K562 (cell line): ENCODE measurements at regions not wholly inside any gene's neighbourhood (a gene's known extent, or its start where the extent isn't known, plus 50 kb on each side); places are given as distances from the start of the nearest gene placed in this dataset.

Source experiments
- ATAC-seq: fragments of 200-7000 bp; cut with Tn5 transposase; 3 replicates; pipeline ENCODE4 v1.9.1; 2020; ENCODE audit warnings: moderate library complexity
- BruUV-seq: library from RNA; stranded (reverse); fragments of 400-500 nt; replicated peaks from 2 replicates; lab custom pipeline; 2021; lab: Mats Ljungman, UMichigan
- CTCF ChIA-PET: fragments of 300-600 bp; formaldehyde crosslinking; extraction: SDS; loops from one replicate; lab custom pipeline; 2021; ENCODE audit warnings: low intra/inter-chr PET ratio; lab: Yijun Ruan, JAX
- POLR2A ChIA-PET: fragments of 300-600, 350-650 bp; sonication (Branson Sonifier 250); formaldehyde crosslinking; extraction: SDS; loops from one replicate; lab custom pipeline; 2021; ENCODE audit warnings: antibody characterized with exemption, inconsistent platforms; lab: Yijun Ruan, JAX
- DNase-seq, 4 experiments: peaks; one replicate each; pipeline versions ENCODE4 v3.0.0 to v3.0.0-alpha.2; 2011 to 2018; ENCODE audit warnings: low spot score in 3 of 4, mixed read lengths in 3 of 4; ENCODE audit errors: extremely low read depth in 1 of 4
- FAIRE-seq: peaks from 2 replicates; lab custom pipeline; 2011; peaks lifted over from hg19 to GRCh38; lab: Jason Lieb, UNC
- H2AFZ ChIP-seq: 2 replicates; pipeline ENCODE4 v1.6.0; 2011; ENCODE audit warnings: low read depth, low read length, control low read depth, inconsistent platforms
- H3K27ac ChIP-seq: fragments of 200-600 bp; 3 replicates; pipeline ENCODE4 v1.8.0; 2011; ENCODE audit warnings: low read depth, mild to moderate bottlenecking, control low read depth, inconsistent platforms, low read length, moderate library complexity, mixed read lengths; ENCODE audit errors: extremely low read depth
- H3K27me3 ChIP-seq, 2 experiments: fragments of 300-600 bp in 1 of 2; 2 replicates in 1 of 2; 3 replicates in 1 of 2; pipeline versions ENCODE4 v1.6.0 to v1.8.0; 2011; ENCODE audit warnings: inconsistent platforms in 2 of 2, low read length in 2 of 2, mild to moderate bottlenecking in 1 of 2, mixed read lengths in 1 of 2, moderate library complexity in 1 of 2; ENCODE audit not compliant: control insufficient read depth in 2 of 2, insufficient read depth in 2 of 2
- H3K36me3 ChIP-seq: fragments of 300-600 bp; 3 replicates; pipeline ENCODE4 v1.8.0; 2011; ENCODE audit warnings: mild to moderate bottlenecking, low read length, inconsistent platforms; ENCODE audit not compliant: control insufficient read depth, insufficient read depth
- H3K4me1 ChIP-seq, 2 experiments: fragments of 200-600 bp in 1 of 2; replicated peaks in 1 of 2; 2 replicates in 1 of 2; 3 replicates in 1 of 2; pipeline versions ENCODE4 v1.5.1 to v1.8.0; 2011; ENCODE audit warnings: inconsistent platforms in 2 of 2, low read length in 2 of 2, mild to moderate bottlenecking in 1 of 2, mixed read lengths in 1 of 2, moderate library complexity in 1 of 2; ENCODE audit not compliant: control insufficient read depth in 2 of 2, insufficient read depth in 2 of 2
- H3K4me2 ChIP-seq: 2 replicates; pipeline ENCODE4 v1.6.1; 2011; ENCODE audit warnings: low read length, control low read depth, inconsistent platforms, mixed read lengths; ENCODE audit not compliant: insufficient read depth
- H3K4me3 ChIP-seq: fragments of 200-600 bp; sonication (generic), shearing (Covaris generic); 2 replicates; pipeline ENCODE4 v1.5.1; 2016; ENCODE audit warnings: control low read depth, inconsistent platforms
- H3K79me2 ChIP-seq: fragments of 200-600 bp; 3 replicates; pipeline ENCODE4 v1.8.0; 2011; ENCODE audit warnings: low read length, inconsistent platforms; ENCODE audit not compliant: control insufficient read depth, insufficient read depth
- H3K9ac ChIP-seq, 2 experiments: 2 replicates each; pipeline versions ENCODE4 v1.6.0 to v1.6.1; 2011; ENCODE audit warnings: low read depth in 2 of 2, low read length in 2 of 2, control low read depth in 1 of 2, inconsistent platforms in 1 of 2, mild to moderate bottlenecking in 1 of 2, mixed read lengths in 1 of 2; ENCODE audit not compliant: insufficient read depth in 1 of 2
- H3K9me1 ChIP-seq: one replicate; pipeline ENCODE4 v1.6.0; 2011; ENCODE audit warnings: inconsistent platforms, mild to moderate bottlenecking, low read length, moderate library complexity; ENCODE audit not compliant: control insufficient read depth, insufficient read depth
- H3K9me3 ChIP-seq: replicated peaks from 2 replicates; pipeline ENCODE4 v1.5.1; 2011; ENCODE audit warnings: low read depth, low read length, inconsistent platforms; ENCODE audit not compliant: control insufficient read depth, insufficient read depth
- H4K20me1 ChIP-seq: replicated peaks from 2 replicates; pipeline ENCODE4 v1.6.1; 2011; ENCODE audit warnings: low read length, inconsistent platforms, mixed read lengths; ENCODE audit not compliant: control insufficient read depth, insufficient read depth
- CCNT2 ChIP-seq: IDR thresholded peaks from 2 replicates; pipeline ENCODE4 v1.6.1; 2011; ENCODE audit warnings: borderline replicate concordance, low read depth, mild to moderate bottlenecking, moderate library complexity, mixed read lengths, low read length; ENCODE audit not compliant: insufficient read length; ENCODE audit errors: extremely low read depth
- HIVEP1 ChIP-seq: fragments of 250-450 bp; sonication (Bioruptor Pico); IDR thresholded peaks from 2 replicates; pipeline ENCODE4 v1.4.0; 2020; ENCODE audit warnings: mild to moderate bottlenecking
- PHF21A ChIP-seq: fragments of 450-650 bp; IDR thresholded peaks from 2 replicates; pipeline ENCODE4 v1.6.1; 2017; ENCODE audit warnings: low read depth, borderline replicate concordance
- POLR2G ChIP-seq: fragments of 200-400 bp; formaldehyde crosslinking; IDR thresholded peaks from 2 replicates; pipeline ENCODE4 v1.6.1; 2017; ENCODE audit warnings: low read depth, mild to moderate bottlenecking, antibody characterized with exemption, low read length, moderate library complexity
- SIRT6 ChIP-seq: IDR thresholded peaks from one replicate; pipeline ENCODE4 v1.6.1; 2012; ENCODE audit warnings: low read depth, mild to moderate bottlenecking, control low read depth, inconsistent platforms, low read length, moderate library complexity
- TAL1 ChIP-seq: fragments of 450-650 bp; IDR thresholded peaks from 2 replicates; pipeline ENCODE4 v1.6.1; 2016; ENCODE audit warnings: mild to moderate bottlenecking
- ZFX ChIP-seq: sonication (generic); formaldehyde crosslinking; IDR thresholded peaks from 2 replicates; pipeline ENCODE4 v1.8.0; 2022; ENCODE audit warnings: mild to moderate bottlenecking, missing genetic modification reagents, moderate library complexity
- ZNF696 ChIP-seq: fragments of 250-450 bp; sonication (Bioruptor Pico); conservative IDR thresholded peaks from 2 replicates; pipeline ENCODE4 v1.4.0; 2020; ENCODE audit warnings: mild to moderate bottlenecking, moderate library complexity
- WGBS: fragments of 100-300 bp; shearing (Covaris generic); methylation state at CpG from one replicate; pipeline ENCODE4 v1.1.6; 2016; ENCODE audit warnings: low coverage, mixed read lengths; ENCODE audit not compliant: insufficient coverage; ENCODE audit errors: missing lambda C conversion rate; 5-methylcytosine and 5-hydroxymethylcytosine counted together
- in situ Hi-C: fragments of 300-500 bp; cut with MboI; formaldehyde crosslinking; loops from 4 replicates; pipeline ENCODE4 v1.15.0; 2018; ENCODE audit warnings: inconsistent platforms, mixed read lengths
- intact Hi-C: fragments of 100-400 bp; cut with micrococcal nuclease; formaldehyde crosslinking; loops from 2 replicates; pipeline ENCODE4 v1.14.2; 2022
- TF ChIP-seq, protein P1 (sequence below), 2 experiments: fragments of 450-650 bp; formaldehyde crosslinking in 1 of 2; IDR thresholded peaks; 2 replicates each; pipeline versions ENCODE4 v1.4.0 to v1.6.1; 2014 to 2020; ENCODE audit warnings: mild to moderate bottlenecking in 2 of 2, borderline replicate concordance in 1 of 2, low read depth in 1 of 2

DNA sequence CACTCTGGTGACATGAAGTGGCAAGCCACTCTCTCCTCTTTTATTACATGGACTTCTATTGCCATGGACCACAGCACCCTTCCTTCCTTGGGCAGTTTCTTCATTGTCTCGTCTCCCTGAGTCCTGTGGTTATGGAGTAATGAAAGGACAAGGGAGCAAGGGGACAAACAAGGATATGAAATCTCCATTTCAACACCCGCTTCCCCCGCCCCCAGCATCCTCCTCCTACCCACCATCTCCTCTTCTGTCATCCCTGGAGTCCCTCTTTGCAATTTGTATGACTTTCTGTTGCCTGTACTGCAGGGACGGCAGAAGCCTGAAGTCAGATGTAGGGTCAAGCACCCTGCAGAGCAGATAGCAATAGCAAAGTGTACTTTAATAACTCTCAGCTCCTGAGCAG lies 300.7 kb upstream of the CLINT1 start:
- H3K79me2 ChIP-seq = no peaks in the 10 kb centered on the region
- ATAC-seq = no peak
- WGBS = 0% methylated on average over 2 of the region's 4 CpGs
- no peaks in the 10 kb centered on the region for H3K36me3 ChIP-seq
- in situ Hi-C loops (no loop called here), intact Hi-C loops (no loop called here)
- FAIRE-seq = no peak
- ChIA-PET POLR2A (no interaction called here), CTCF (no interaction called here)
- H3K4me1 ChIP-seq = no peaks in the 10 kb centered on the region
- H4K20me1 ChIP-seq = no peaks in the 10 kb centered on the region
- no peak overlapping the region for H3K4me3 ChIP-seq
- H3K27ac ChIP-seq = no peak overlapping the region
- H3K4me2 ChIP-seq = no peak overlapping the region
- BruUV-seq = no TSS peak
- H3K9me3 ChIP-seq = no peaks in the 10 kb centered on the region
- H3K27me3 ChIP-seq = peaks cover 0 to 5% of the 10 kb centered on the region in 2 experiments; a peak in 1 of 5 replicates
- no peak for DNase-seq
- TF ChIP-seq ZNF696 (CRISPR knock-in tag) (no peak), SIRT6 (no peak), CCNT2 (no peak), HIVEP1 (CRISPR knock-in tag) (no peak), POLR2G (no peak), ZFX (CRISPR knock-in tag) (no peak), PHF21A (no peak), TAL1 (no peak)
- TF ChIP-seq, protein P1, sequence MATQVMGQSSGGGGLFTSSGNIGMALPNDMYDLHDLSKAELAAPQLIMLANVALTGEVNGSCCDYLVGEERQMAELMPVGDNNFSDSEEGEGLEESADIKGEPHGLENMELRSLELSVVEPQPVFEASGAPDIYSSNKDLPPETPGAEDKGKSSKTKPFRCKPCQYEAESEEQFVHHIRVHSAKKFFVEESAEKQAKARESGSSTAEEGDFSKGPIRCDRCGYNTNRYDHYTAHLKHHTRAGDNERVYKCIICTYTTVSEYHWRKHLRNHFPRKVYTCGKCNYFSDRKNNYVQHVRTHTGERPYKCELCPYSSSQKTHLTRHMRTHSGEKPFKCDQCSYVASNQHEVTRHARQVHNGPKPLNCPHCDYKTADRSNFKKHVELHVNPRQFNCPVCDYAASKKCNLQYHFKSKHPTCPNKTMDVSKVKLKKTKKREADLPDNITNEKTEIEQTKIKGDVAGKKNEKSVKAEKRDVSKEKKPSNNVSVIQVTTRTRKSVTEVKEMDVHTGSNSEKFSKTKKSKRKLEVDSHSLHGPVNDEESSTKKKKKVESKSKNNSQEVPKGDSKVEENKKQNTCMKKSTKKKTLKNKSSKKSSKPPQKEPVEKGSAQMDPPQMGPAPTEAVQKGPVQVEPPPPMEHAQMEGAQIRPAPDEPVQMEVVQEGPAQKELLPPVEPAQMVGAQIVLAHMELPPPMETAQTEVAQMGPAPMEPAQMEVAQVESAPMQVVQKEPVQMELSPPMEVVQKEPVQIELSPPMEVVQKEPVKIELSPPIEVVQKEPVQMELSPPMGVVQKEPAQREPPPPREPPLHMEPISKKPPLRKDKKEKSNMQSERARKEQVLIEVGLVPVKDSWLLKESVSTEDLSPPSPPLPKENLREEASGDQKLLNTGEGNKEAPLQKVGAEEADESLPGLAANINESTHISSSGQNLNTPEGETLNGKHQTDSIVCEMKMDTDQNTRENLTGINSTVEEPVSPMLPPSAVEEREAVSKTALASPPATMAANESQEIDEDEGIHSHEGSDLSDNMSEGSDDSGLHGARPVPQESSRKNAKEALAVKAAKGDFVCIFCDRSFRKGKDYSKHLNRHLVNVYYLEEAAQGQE (IDR thresholded peaks at IDR 0.05; ENCODE audit: borderline replicate concordance) = no peak
- TF ChIP-seq, protein P1 (CRISPR knock-in tag; IDR thresholded peaks at IDR 0.05; ENCODE audit: low read depth) = no peak
- H3K9ac ChIP-seq = no peak overlapping the region
- H2AFZ ChIP-seq = no peak overlapping the region
- no peaks in the 10 kb centered on the region for H3K9me1 ChIP-seq
